ENCODE measurements at regions not wholly inside any gene's neighbourhood (a gene's known extent, or its start where the extent isn't known, plus 50 kb on each side); places are given as distances from the start of the nearest gene placed in this dataset.

DNA sequence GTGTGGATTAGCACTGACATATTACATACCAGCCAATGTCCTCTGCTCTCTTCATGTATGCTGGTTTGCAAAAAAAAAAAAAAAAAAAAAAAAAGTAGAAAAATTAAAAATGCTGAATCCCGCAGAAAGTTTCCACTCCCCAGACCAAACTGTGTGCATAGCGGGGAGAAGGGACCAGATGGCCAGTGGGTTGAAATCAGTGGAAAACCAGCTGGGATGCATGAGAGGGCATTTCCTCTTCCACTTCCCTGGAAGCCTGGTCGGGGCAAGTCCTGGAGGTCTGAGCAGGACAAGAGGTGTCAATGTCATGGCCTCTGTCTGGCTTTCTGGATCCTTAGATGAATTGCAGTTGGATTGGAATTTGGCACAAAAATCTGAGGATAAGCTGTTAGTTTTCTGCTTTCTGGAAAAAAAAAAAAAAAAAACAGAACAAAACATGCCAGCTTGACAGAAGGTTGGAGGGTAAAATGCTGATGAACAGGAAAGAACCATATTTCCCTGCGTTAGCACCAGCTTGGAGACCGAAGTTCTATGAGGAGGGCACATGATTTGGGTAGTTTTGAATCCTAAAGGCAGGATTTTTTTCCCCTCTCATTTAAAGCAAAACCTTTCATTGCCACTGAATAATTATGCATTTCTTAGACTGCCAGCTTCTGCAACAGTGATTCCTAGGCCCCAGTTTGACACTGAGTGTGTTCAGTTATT lies 941.5 kb upstream of the EEF2KMT start:
- TF ChIP-seq CTCF (IDR thresholded peaks at IDR 0.05; ENCODE audit: low read depth, low read length) (no peak), EZH2phosphoT487 (IDR thresholded peaks at IDR 0.05; ENCODE audit: low read depth) (no peak)
